GM18909 (cell line): ENCODE measurements at regions not wholly inside any gene's neighbourhood (a gene's known extent, or its start where the extent isn't known, plus 50 kb on each side); places are given as distances from the start of the nearest gene placed in this dataset.

Experiments used
- ATAC-seq: cut with Tn5 transposase; IDR thresholded peaks from one replicate; pipeline ENCODE4 v1.9.1; 2021; ENCODE audit warnings: mild to moderate bottlenecking; ENCODE audit not compliant: unreplicated experiment, poor library complexity

DNA sequence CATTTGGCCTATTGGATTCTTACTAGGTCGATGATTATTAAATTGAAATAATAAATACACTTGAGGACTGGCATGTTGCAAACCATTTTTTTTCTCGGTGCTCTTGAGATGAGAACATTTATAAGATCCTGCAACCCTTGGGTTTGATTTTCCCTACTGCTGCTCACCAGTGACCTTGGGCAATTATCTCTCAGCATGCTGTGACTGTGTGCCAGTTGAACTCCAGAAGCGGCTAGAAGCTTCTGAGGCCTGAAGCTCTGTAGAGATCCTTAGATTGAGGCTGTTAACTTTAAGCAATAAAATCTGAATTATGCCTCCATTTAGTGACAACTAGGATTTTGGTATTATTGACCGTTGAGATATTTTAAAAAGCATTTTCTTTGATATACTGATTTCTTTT is 489.8 kb downstream of the MAT2B start:
- ATAC-seq: no peak

DNA sequence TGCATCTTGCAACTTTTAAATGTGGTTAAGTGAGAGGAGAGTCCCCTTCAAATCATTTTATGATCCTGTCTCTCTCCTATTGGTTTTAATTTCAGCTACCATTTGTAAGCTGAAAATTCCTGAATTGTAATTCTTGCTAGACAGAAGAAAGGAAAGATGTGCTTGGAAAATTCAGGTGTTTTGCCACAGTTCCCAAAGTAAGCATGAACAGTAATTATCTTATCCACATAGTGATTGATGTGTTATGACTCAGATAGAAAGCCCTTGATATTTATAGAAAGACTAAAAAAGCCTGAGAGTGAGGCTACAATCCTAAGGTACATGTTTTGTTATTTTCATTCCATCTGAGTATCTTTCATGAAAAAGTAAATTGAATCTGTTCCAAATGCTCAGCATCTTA is 492.5 kb downstream of the MAT2B start:
- ATAC-seq: no peak

DNA sequence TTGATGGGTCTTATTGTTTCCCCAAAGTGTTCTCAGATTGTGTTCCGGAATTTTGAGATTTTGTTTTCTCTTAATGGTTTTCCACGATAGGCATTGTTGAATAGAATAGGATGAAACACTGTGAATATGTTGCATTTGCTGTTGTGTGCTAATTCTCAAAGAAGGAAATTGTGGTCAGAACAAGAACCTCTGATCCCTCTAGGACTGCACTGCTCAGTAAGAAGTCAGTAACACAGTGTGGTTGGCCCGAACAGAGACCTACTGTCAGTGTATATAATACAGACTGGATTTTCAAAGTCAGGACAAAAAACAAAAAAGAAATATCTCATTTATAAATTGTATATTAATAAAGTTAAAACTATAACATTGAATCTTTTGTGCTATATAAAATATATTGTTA is 494.8 kb downstream of the MAT2B start:
- no peak for ATAC-seq

DNA sequence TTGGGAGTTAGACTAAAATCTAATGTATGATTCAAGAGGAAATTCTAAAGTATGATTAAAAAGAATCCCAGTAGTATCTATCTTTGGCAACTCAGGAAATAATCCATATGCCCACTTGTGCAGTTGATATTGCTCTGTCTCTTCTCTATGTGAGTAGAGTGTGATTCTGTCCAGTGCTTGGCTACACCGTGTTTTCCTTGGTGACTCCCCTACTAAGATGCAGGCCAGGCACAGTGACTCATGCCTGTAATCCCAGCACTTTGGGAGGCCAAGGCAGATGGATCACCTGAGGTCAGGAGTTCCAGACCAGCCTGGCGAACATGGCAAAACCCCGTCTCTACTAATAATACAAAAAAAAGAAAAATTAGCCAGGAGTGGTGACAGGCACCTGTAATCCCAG is 495.4 kb downstream of the MAT2B start:
- no peak for ATAC-seq

DNA sequence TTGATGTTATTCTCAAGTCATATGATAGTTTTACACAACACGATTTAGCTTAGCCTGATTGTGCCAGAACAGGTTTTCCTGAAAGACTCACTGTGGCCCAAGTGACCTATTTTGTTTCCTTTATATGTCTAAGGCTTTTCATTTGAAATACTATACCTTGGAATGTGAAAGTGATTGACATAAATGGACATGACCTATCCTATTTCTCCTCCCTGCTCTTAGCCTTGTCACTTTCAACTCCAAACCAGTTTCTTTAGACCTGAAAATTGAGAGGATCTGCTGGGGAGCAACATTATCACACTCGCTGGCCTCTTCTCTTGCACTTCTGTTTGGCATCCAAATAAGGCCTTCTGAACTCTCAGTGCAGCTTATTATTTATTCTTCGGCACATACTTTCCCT is 496.8 kb downstream of the MAT2B start:
- ATAC-seq: no peak

DNA sequence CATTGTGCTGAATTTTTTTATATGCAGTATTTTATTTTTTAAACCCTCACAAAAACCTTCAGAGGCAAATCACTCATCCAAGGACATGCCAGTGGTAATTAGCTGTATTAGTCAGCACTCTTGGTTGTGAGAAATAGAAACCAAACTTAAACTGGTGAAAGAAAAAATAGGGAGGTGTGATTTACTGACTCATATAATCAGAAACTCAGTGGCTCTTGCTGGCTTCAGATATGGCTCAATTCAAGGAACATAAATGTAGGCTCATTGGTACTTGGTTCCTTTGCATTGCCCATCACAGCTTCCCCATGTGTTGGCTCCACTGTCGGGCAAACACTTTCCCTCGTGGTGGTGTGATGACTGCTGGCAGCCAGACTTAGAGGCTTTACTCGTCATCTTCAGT is 497.2 kb downstream of the MAT2B start:
- ATAC-seq: peak; percentile 47

DNA sequence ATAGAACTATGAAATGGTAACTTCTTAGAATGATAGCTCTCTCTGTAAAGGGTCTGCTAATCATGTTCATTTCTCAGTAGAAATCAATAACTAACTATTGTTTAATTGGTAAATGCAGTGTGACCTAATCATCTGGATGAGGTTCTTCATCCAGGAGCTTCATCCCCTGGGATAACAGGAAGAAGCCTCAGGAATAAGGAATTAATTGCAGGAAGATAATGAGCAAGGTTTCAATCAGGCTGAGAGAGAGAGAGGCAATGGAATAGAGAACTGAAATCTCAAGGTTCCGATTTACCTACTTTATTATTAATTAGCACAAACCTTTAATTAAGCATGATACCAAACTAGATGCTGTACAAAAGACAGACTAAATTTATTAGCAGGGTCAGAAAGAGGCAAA is 499.7 kb downstream of the MAT2B start:
- no peak for ATAC-seq

DNA sequence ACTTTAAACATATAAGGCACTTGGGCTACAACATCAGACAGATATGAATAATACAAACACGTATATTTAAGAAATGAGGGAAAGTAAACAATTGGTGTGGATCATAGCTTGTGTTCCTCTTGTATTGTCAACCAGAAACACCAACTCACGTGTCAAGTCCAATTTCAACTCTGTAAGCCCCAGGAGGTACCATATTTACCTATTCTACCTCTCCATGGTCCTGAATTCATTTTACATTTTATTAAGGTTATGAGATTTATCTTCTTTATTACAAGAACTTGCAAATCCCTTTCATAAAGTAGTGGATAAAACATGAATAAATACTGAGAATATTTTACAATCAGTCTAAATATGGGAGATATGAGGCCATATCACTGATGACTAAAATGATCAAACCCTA is 501.6 kb downstream of the MAT2B start:
- no peak for ATAC-seq

DNA sequence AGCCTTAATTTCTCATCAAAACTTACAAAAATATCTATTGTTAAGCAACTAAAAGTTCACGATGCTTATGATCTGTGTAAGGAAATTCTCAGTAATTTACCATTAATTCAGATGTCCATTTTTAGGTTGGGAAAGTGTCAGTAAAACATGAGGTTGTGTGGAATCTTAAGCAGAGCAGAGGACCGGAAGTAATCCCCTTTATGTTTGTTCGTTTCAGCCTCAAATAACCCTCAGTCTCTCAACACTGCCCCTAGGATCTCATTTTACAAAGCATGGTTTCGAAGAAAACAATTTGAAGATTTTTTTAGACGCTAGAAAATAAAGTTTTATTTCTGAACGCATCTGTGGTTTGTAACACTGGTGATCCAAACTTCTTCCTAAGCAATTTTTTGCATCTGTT is 504.2 kb downstream of the MAT2B start:
- ATAC-seq: no peak

DNA sequence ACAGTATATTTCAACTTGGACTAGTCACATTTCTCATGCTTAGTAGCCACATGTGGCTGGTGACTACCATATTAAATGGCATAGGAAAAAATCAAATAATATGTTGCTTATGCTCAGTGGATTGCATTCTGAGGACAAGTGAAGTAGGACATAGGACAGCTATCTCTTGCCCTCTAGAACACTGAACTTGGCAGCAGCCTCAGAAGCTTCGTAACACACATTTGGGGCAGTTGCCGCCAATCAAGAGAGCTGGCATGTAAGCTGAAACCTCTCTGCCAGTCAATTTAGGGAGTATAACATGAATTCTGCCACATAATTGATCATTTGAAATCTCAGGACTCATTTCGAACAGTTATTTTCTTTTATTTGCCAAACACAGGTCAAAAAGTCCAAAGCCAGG is 505.5 kb downstream of the MAT2B start:
- no peak for ATAC-seq

DNA sequence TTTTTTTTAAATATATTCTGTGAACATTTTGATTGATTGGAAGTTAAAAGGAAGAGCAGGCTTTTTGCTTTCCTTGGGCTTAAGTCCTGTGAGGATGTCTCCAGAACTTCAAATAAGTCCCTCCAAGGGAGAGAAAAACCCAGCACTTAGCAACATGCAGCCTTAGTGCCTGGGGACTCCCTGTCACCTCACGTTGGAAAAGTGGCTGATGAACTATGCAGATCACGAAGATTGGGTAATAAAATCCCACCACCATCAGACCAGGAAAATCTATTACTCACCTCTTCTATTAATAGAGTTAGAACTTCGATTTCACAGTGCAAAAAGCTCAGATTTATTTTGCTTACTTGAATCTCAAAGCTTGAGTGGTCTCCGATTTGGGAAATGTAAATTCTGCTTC is 507.0 kb downstream of the MAT2B start:
- no peak for ATAC-seq

DNA sequence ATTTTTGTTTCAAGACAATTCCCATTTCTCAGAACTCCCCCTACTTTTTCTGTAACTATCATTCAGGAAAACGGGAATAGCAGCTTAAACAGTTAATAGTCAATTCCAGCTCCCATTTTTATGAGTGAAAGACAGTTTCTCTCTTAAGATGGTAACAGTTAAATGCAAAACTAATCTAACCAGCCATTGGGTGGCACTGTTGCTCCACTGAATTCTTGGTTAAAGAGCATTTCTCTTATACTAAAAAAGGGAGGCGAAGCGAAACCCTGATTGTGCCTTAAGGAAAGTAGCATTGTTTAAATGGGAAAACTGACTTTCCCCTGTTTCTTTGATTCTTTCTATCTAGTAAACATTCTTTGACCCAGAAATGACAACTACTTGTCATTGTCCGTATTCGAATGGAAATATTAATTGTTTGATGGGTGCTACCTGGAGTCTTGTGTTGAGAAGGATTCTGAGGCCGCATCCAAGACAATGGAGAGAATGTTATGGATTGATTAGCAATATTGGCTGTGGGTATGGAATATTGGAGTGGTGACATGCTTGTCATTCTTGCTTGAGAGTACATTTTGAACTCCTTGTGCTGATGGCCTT is 507.8 kb downstream of the MAT2B start:
- ATAC-seq: peak; percentile 82

DNA sequence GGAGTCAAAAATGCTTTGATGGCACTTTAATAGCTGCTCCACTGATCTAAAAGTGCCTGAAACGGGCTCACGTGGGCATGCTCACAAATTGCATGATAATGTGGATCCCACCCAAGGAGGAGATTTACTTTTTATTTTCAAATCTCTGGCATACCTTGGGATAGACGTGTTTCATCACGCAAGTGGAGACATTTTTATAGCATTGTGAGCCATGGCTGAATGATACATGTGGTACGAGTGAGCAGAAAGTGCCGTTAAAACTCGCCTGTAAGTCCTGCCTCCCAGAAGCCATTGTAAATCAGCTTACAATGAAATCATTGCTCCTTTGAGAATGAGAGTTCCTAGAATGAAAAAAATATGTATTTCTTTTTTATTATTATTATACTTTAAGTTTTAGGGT is 514.7 kb downstream of the MAT2B start:
- no peak for ATAC-seq

DNA sequence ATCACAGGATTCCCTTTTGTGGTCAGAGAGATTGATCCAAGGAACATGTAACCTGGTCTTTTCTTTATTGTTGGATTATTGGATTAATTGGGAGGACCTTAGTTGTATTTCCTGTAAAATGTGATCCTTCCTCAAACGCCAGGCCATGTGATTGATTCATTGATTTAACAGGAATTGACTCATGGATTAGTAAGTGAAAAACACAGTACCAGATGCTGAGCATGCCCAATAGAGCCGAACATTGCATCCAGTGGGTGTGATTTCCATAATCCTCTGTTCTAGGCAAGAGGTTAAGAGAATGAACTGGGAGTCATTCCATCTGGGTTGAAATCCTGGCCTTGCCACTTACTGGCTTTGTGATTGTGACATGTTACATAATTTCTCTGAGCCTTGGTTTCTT is 522.3 kb downstream of the MAT2B start:
- no peak for ATAC-seq

DNA sequence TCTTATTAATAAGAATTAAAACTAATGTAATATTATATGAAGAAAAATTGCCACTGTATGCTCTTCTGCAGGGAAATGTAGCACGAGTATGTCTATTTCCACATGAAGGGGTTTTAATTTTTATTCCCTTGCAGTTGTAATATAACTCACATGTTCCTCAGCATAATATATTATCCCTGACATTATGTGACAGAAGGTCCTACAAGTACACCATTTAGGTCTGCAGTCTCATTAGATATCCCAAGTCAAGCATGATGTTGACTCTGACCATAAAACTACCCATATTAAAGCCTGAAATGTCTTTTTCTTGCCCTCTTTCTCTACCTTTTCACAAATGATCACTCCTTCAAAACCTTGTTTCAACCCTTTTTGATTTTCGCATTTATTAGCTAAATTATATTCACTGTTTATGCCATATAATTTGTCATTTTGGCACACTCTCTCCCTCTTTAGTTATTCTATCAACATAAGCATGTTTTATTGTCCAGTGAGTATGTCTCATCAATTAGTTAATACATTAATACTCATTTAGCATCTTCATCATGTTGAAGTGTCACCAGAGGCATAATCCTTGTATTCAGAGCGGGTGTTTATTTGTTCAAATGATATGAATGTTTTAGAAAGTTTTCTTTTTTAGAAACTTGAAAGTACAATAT is 532.8 kb downstream of the MAT2B start:
- ATAC-seq: no peak

DNA sequence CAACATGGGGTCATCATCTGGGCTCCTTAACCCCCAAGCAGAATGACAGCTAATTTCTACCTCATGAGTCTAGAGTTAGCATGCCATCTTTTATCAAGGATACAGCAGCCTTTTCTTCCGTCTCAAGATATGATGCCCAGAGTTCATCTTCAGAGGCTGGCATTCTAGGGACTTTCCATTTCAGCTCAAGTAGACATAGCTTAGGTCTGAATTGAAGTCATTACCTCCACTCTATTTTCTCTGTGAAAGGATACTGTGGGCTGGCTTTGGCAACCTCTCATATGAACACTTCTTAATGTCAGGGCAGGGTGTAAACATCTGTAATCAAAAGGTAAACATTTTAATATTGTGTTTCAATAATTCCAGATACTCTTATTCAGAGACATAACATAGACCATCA is 535.7 kb downstream of the MAT2B start:
- no peak for ATAC-seq

DNA sequence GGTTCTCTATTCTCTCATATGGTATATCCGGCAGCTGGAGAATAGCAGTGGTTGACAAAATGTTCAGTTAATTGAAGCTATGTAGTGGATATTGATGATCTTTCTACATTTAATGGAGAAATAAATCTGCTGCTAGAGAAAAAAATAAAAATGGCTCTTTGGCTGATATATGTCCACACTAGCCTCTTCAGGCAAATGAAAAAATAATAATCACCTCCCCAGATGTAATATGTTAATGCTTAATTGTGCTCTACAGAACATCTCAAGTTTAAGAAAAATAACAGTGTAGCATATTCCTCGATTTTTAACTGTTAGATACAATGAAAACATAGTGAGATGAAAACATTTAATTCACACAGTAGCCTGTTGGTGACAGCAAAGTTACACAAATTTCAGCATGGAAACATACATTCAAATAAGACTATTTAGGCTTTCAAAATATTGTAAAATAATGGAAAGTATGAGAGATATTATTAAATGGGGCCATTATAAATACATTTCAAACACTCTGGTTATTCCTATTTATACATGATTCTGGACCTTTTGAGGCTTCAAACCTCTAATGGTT is 543.0 kb downstream of the MAT2B start:
- no peak for ATAC-seq

DNA sequence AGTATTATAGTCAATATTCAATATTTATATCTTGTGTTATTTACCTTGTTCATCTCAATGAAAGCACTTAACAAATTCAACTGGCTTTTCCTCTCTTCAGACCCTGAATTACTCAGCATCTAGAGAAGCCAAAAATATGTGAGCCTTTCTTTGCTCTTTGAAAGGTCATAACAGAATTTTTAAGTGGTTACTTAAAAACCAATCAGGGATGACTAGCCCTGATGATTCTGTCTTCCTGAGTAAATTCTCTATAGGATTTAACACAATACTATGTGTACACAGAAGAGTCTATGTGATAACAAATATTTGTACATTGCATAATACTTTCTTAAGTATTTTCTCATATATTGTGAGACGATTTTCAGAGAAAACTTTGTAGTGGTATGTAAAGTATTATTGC is 546.3 kb downstream of the MAT2B start:
- ATAC-seq: no peak

DNA sequence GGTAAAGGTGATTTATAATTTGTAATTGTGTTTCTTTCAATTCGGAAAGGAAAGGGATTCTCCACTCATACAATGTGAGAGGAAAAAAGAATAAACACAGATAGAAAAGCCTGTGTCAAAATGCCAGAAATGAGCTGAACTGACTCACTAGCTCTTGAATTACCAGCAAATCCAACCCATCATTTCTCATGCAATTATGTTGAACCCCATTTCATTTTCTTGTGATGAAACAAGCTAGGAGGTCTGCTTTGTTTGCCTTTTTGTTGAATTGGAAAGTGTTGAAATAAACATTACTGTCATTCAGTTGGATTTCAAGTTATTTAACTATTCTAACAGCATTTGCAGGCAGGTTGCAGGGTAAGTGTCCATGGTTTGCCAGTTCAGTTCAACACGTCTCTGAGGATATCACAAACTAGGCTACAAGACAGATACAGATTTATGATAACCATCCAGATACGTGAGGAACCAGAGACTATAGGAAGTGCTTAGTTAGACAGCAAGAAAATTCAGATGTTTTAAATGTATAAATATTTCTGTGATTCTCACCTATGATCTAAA is 547.2 kb downstream of the MAT2B start:
- ATAC-seq: no peak

DNA sequence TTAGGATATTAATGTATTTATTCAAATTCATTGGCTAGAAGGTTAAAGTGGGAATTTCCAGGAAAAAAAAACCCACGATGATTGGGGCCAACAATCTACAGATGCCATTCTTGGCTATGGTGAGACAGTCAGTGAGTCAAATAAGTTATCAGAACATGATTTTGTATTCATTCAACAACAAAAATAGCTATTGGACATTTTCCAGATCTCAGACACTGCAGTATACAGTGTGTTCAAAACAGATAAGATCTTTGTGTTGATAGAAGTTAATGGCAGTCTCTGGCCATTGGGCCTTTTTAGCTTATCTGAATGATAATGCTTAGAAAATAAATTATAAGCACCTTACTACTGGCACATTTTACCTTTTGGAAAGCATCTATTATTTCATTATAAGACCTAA is 547.7 kb downstream of the MAT2B start:
- ATAC-seq: no peak

DNA sequence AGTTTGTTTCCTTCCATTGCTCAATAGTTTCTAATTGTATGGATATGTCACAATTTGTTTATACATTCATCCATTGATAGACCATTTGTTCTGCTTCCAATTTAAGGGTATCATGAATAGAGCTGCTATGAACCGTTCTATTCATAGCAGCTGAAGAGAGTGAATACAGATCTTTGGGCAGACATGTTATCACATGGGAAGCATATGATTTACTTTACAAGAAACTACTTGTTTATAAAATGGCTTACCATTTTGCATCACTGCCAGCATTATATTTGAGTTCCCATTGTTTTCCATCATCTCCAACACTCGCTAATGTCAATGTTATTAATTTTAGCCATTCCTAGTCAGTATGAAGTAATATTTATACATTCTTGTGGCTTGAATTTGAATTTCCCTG is 549.0 kb downstream of the MAT2B start:
- ATAC-seq: no peak

DNA sequence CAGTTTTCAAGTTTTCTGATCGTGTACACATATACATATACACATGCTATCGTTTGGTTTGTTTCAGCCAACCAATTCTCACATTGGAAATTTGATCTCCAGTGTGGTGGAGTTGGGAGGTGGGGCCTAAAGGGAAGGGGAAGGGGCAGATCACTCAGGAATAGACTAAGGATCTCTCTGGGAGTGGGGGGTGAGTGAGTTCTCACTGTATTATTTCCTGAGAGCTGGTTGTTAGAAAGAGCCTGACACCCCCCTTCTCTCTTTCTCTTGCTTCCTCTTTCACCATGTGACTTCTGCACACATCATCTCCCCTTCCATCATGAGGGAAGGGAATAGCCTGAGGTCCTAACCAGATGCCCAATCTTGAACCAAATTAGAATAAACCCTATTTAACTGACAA is 551.7 kb downstream of the MAT2B start:
- no peak for ATAC-seq
